HG03060 (cell line): ENCODE measurements at regions not wholly inside any gene's neighbourhood (a gene's known extent, or its start where the extent isn't known, plus 50 kb on each side); places are given as distances from the start of the nearest gene placed in this dataset.

Experiments used
- ATAC-seq: cut with Tn5 transposase; IDR thresholded peaks from one replicate; pipeline ENCODE4 v1.9.1; 2021; ENCODE audit warnings: low read depth, moderate number of reproducible peaks; ENCODE audit not compliant: unreplicated experiment

DNA sequence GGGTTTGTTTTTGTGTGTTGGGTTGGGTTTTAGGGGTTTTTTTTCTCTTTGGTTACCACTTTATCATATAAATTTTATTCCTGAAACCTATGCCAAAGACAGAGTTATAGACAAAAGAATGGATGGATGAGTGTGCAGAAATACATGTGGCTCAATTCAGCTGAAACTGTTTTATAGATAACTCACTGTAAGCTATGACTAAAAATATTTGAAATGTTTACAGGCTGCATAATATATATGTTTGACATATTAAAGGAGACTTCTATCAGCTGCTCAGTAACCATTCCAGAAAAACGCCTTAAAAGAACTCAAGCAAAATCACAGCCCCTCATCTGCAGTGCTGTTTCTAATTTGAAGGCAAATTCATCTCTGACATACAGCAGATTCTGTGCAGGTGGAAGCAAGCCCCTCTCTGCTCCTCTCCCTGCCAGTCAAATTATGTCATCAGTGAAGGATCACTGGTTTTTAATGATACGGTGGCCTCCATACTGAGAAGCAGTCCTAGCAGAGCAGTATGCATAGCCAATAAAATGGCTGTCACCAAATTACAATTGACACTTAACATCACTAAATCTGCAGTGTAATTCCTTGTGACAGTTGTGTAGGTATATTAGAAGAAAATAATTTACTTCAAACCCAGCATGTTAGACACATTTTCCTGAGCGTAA lies 301.6 kb downstream of the NR2F1-AS1 start:
- no peak for ATAC-seq

DNA sequence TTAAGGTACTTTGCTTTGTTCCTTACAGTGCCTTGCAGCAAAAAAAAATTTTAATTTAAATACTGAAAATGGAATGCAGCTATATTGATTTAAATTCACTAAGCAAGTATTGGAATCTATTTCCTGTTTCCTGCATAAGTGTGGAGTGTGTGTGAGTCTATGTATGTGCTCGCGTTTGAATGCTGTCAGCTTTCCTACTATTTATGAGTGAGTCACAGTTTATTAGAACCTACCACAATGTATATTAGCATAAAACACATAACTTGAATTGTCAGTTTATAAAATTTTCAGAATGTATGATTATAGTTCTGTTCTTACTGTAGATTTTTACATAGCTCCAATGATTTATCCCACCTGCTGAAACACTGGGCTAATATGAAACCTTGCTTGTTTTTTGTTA lies 302.1 kb downstream of the NR2F1-AS1 start:
- ATAC-seq = no peak

DNA sequence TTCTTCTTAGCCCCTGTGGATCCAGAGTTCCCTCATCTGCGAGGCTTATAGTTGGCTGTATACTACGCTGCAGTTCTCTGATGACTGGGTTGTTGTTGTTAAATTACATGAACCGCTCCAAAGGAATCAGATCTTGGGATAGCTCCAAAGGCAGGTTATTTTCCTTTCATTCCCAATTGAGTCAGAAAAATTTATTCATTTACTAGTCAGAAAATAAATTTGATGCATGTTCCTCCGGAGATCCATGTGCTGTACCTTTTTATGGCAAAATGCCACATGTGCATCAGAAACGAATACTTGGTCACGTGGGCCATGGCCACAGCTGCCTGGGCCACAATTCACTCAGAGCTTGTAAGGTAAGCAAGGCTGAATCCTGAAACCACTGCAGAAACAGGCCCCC lies 304.0 kb downstream of the NR2F1-AS1 start:
- no peak for ATAC-seq

DNA sequence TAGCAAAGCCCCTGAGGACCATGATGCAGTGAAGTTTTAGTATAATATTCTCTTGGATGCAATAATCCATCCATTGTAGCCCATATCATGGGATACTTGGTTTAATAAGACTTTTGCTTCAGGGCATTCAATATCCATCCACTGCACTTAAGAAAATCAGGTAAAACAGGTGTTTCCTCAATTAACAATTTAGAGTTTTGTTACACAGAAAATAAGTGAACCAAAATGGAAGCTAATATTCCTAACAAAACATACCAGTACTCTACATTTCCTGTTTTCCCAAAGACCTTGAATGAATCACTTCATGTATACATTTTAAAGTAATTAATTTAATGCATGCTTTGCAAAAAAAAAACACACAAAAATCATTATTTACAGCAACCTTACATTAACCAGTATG lies 305.6 kb downstream of the NR2F1-AS1 start:
- no peak for ATAC-seq

DNA sequence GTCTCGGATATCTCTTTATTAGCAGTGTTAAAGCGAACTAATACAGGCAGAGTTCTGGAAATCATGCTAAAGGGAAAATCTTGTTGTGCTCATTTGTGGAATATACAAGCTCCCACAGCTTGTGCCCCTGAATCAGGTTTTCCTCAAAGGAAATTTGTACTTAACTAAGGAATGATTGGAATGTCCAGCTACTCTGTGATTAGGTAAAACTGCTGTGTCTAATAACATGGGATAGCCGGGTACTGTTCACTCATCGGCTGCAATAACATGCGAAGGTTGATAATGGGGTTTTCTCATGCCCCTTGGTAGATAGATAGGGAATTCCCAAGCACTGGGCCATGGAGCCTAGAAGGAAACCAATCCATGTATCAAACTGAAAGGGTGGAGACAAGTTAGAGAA lies 306.7 kb downstream of the NR2F1-AS1 start:
- ATAC-seq = no peak

DNA sequence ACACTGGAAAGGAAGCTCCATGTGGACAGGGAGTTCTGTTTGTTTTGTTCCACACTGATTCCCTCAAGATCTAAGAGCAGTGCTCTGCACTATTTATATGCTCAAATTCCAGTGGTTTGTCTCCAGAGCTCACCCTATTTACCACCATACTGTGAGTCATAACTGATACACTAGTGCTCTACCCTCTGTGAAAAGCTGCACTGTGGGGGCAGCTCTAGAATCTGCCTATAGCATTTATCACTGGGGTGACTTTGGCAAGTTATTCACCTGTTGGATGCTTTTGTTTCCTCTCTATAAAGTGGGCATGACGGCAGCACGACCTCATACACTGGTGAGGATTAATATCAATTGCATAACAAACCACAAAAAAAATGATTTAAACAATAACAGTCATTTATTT lies 307.8 kb downstream of the NR2F1-AS1 start:
- ATAC-seq = no peak

DNA sequence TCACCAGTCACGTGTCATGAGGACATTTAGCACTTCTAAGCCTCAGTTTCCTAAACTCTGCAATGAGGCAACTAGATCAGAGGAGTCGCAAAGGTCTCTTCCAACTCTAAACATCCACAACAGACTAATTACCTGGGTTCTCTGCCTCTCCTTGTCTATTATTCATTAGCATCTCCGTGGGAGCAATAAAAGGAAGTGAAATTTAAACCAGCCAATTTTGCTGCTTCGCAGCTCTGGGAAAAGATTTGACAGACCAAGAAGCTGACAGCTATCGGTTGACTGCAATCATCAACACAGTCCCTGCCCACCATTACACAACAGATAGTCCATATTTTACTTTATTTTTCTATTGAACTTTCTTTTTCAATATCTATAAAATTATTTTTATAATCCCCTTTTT lies 308.9 kb downstream of the NR2F1-AS1 start:
- ATAC-seq = no peak

DNA sequence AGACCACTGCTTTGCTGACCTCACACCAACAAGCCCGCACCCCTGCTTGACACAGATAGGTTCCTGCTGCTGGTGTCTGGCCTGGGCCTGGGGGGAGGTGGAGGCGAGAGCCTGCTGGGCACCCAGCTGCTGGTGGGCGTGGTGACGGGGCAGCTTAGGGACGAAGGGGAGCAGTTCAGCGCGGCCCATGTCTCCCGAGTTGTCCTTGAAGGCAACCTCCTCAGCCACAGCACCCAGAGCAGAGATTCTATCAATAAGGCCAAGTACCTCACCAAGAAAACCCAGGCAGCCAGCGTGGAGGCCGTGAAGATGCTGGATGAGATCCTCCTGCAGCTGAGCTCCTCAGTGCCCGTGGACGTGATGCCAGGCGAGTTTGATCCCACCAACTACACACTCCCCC lies 313.3 kb downstream of the NR2F1-AS1 start:
- ATAC-seq = no peak

DNA sequence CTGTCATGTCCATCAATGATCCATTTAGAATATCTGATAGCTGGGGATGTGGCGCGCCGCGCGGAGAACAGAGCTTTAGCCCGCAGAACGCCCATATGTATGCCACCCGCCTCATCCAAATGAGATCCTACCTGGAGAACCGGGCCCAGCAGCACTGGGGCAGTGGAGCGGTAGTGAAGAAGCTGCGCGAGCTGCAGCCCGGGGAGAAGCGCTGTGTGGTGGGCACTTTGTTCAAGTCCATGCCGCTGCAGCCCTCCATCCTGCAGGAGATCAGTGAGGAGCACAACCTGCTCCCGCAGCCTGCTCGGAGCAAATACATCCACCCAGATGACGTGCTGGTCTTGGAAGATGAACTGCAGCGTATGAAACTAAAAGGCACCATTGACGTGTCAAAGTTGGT lies 313.7 kb downstream of the NR2F1-AS1 start:
- no peak for ATAC-seq

DNA sequence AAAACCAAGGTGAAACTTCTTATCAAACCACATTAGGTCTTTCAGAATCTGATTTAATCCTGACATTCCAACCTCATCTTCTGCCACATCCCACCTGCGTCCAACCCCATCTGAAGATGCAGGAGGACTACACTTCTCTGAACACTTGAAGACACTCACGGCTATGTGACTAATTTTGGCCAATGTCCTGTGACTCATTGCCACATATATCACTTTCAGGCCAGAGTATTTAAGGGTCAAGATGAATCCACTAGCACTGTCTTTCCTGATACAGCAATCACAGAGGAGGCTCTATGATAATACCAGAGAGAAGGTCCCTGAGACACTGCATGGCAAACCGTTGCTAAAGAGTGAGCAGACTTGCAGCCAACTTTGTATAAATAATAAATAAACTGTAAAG lies 323.4 kb downstream of the NR2F1-AS1 start:
- no peak for ATAC-seq

DNA sequence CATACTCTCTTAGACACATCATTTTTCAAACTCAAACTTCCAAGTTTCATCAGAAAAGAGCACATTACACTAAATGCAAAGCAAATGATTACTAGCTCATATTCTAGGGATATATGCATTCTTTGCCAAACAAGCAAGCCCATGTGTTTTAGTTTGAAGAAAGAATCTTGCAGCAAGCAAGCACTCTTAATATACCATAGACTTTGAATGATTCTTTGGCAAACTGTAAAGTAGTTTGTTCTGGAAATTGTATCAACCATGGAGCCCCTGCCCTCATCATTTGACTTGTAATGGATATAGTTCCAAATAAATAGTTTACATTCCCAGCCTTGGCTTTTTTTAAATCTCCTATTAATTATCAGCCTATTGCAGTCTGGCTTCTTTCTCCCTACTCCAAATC lies 325.2 kb downstream of the NR2F1-AS1 start:
- no peak for ATAC-seq

DNA sequence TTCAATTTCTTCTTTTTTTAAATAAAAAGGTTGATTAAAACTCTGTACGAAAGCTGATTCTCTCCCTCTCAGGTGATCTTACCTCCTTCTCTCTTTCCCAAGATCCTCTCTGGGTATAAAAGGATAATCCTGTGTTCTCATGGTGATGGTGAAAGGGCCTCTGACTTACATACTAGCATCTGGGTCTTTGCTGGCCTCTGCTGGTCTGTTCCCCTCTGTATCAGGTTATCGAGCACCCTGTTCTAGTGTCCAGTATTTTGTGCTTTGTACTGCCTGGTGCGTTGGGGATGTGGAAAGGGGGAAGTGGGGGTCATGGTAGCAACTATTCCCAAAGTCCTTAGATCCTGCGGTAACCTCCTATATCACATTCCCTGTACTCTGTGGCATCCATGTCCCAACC lies 328.9 kb downstream of the NR2F1-AS1 start:
- ATAC-seq = no peak

DNA sequence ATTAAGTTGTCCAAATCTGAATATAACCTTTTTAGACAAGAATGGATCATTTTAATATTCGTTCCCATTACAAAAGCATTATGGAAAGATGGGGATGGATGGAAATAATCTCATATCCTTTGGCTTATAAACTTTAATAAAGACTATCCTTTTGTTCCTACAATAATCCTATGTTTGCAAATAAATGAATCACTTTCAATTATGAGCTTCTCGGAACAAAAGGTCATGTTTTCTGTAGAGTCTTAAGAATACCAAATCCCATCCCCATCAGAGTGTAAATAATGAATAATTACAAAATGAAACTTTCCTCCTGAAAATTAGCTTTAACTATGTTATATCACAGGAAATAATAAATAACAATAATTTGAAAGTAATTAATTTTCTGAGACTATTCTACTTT lies 329.7 kb downstream of the NR2F1-AS1 start:
- ATAC-seq = no peak

DNA sequence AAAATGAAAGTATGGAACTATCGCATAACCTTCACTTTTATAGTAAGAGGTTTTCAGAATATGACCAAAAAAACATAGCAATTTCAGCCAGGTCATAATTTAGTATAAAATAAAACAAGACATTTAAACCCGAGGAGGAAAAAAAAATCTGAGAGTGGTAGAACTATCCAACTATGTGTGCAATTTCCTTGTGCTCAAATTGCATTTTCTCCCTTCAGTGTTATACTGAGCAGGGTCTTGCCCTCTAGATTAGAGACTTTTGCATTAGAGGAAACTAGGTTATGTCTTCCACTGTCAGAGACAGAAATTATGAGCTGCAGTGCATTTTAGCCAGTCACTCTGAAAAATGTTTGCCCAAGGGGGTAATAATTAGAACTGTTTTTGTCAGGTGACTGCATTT lies 330.6 kb downstream of the NR2F1-AS1 start:
- ATAC-seq = no peak

DNA sequence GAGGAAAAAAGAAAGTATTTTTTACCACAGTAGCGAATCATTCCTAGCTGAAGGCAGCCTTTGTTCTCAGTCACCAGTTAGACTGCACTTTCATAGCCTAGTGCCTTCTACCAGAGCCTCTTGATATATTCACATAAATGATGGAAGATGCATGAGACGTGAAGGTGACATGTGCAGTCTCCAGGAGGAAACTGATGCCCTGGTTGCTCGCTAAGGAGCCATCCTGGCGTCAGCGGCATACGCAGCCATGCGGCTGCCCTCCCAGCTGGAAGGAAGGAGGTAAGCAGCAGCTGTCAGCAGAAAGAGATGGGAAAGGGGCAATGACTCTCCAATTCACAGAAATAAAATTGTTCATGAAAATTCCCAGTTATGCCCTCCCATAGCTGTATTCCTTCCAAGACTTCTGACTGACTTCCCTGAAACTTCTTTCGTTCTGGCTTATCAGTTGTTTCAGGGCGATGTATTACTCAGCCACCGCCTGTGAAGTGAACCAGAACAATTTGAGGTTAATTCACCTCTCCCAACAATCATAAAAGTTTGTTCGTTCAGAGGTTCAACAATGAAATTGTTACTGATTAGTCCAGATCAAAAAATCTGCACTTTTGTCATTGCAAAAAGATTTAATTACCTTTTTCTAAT lies 331.2 kb downstream of the NR2F1-AS1 start:
- ATAC-seq = no peak

DNA sequence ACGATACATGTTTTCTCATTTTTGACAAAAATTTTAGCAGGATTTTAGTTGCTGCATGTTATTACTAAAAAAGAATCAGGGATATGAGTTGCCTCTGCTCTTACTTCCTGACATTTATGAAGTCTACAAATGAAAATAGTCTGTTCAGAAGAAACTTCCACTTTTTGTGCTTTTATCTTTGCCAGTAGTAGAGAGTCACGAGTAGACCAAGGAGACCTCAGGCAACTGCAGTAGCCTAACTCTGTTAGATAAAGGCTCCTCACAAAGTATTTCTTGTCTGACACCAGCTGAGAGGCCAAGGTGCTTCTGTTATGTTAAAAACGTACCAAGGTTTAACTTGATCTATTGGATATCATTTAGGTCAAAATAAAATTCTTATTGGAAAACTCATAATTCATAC lies 333.9 kb downstream of the NR2F1-AS1 start:
- ATAC-seq = no peak

DNA sequence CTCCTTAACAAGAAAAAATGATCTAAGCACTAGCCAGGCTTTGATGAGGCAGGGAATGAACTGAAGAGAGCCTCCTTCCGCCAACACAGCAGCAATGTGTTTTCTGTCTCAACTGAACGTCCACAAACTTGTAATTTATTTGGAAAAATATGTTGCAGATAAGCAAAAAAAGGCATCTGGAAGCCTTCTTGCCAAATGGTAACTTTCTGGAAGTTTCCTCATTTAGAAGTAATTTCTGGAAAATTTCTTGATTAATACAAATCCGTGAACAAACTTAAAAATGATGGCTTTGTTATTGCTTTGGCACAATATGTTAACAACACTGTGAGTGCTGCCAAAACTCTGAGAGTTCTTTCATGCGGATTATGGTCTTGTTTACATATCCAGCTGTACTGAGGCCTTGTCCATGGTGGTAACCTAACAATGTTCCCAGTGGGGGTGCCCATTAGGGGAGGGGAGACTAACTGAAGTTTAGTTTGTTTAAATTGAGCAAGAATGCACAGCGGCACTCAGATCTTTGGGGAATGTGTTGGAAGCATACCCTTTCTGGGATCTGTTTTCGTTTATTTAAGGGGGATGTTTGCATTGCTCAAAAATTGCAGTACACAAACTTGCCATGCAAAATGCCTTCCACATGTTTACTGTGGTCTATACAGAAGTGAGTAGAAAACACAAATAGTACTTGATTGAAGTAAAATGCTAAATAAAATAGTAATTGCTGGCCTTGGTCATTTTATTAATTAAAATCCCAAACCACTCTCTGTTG lies 334.7 kb downstream of the NR2F1-AS1 start:
- ATAC-seq = no peak

DNA sequence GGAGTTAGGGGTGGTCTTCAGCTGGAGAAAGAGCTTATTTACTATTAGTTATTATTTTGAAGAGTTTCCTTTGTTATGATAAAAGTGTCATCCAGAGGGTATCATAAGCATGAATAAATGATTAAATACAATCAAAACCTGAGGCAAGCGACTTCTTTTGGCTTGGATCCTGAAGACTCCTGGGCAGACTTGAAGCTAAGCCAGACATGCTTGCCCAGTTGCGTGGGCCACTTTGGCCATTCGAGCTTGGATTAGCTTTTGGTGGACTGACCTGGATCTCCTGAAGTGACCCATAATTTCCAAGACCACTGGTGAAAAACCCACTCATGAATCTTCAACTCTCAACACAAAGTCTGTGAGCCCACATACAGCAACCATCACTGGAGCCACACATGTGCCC lies 335.8 kb downstream of the NR2F1-AS1 start:
- no peak for ATAC-seq

DNA sequence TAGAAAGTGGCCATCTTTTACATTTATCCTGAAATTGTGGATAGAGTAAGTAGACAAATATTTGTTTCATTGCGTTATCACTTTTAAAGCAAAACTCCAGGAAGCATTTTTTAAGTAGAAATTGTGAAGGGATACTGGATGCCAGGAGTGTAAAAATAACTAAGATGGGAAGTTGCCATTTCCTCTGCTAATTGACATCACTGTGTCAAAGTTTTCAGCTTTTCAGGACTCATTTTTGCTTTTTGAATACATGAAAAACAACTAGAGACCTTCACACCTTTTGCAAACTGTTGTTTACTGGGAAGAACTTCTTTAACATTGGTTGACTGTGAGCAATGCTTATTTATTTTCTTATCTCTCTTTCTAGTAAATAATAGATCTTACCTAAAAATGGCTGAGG lies 337.5 kb downstream of the NR2F1-AS1 start:
- ATAC-seq = no peak

DNA sequence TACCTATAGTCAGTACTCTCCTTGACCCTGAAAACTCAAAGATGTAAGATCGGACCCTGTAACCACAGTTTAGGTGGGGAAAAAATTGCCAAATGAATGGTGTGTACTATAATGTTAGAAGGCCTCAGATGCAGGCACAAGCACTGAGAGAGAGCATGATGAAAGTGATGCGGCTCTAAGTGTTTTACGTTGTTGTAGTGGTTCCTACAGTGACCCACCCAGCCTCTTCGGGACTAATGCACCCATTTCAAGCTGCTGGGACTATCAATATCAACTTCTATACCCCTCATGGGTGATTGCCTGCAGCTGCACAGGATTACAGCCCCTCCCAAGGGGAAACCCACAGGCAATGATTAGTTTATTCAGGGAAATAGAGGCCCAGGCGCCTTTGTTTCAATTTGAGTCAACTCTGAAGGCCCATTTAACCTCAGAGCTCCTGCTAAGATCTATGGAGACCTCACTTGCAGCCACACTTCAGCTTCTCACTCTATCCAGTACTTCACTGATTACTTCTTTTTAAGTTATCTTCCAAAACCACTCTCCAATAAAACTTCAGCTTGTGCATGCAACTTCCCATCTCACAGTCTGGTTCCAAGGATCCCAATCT lies 340.7 kb downstream of the NR2F1-AS1 start:
- no peak for ATAC-seq

DNA sequence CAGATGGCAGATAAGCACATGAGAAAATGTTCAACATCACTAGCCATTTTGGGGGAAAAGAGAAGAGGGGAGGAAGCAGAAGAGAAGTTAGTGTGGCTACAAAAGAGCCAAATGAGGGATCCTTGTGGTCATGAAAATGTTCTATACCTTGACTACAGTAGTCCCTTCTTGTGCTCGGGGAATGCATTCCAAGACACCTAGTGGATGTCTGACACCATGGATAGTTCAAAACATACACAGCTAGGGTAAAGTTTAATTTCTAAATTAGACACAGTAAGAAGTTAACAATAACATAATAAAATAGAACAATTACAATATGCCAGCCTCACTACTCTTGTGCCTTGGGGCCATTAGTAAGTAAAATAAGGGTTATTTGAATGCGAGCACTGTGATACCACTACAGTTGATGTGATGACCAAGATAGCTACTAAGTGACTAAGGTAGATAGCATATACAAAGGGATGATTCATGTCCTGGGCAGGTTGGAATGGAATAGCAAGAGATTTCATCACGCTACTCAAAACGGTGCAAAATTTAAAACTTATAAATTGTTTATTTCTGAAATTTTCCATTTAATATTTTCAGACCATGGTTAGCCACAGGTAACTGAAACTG lies 344.1 kb downstream of the NR2F1-AS1 start:
- ATAC-seq = no peak
